HG03378 (cell line): ENCODE measurements at regions not wholly inside any gene's neighbourhood (a gene's known extent, or its start where the extent isn't known, plus 50 kb on each side); places are given as distances from the start of the nearest gene placed in this dataset.

Source experiments
- ATAC-seq: cut with Tn5 transposase; IDR thresholded peaks from one replicate; pipeline ENCODE4 v1.9.1; 2021; ENCODE audit warnings: mild to moderate bottlenecking, moderate library complexity; ENCODE audit not compliant: unreplicated experiment

GRCh38 chr2:219692521-219692920 lies 65.1 kb downstream of the SLC4A3 start:
- no peak for ATAC-seq

DNA sequence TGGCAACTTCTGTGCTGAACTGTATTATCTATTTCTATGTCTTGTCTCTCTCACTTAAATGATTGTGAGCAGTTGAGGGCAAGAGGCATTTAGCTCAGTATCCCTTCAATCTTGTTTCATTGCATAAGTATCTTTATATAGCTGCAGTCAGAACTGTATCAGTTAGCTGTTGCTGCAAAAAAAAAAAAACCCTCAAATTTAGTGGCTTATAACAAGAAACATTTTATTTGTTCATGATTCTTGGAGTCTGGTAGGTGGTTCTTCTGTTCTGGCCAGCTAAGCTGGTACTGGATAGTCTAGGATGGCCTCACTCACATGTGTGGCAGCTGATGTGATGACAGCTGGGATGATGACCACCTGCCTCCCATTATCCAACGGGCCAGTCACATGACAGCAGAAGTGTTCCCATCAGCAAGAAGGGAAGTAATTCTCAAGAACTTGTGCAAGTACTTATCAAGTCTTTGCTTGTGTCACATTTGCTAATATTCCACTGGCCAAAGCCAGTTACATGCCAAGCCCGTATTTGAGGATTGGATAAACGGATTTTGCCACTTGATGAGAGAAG lies 67.8 kb downstream of the SLC4A3 start:
- no peak for ATAC-seq

- no peak for ATAC-seq
Measured at GRCh38 chr2:219697811-219698747, 70.6 kb downstream of the SLC4A3 start.

GRCh38 chr2:219698748-219699439 lies 71.5 kb downstream of the SLC4A3 start:
- no peak for ATAC-seq

DNA sequence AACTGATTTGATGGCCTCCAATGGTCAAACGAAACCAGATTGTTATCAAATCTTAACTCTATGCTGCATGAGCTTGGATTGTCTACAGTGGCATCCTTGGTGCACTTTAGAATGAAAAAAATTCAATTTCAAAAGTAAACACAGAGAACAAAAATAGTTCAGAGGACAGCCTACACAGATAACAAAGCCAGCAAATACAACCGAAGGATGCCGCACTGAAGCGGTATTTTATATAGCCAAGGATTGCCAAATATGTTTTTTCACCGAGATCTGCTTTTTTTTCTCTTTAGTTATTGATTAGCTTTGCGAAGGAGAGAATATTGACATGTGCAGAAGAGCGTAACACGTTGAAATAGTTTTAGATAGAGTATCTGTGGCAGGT lies 72.0 kb downstream of the SLC4A3 start:
- no peak for ATAC-seq

DNA sequence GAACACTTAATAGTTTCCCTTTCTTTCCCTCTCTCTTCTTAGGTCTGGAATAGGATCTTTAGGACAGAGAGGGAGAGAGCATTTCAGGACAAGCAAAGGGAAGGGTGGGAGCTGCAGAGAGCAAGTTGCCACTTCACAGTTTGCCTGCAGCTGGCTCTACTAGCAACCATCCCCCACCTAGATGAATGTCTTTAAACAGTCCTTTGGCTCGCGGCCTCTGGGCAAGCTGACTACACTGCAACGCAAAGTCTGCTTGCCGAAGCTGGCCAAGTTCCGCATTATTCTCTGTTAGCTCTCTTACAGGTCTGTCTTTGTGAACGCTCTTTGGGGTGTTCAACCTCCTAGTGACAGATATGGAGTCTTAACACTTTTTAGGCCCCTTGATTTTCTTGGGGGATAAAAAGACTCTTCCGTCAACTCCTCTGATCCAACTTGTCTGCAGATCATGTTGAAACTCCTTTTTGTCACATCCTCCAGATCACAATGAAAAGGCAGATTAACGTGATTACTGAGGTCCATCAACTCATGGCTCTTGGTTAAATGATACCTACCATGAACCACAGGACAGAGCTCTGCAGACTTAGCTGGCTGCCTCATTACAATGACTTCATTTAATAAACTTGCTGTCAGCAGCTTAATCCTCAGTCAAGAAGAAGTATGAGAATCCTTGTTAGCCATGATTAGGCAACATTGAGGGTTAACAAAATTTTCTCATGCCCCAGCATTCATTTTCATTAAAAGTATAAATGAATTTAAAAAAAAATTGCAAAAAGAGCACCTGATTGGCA lies 74.6 kb downstream of the SLC4A3 start:
- ATAC-seq, result no peak

DNA sequence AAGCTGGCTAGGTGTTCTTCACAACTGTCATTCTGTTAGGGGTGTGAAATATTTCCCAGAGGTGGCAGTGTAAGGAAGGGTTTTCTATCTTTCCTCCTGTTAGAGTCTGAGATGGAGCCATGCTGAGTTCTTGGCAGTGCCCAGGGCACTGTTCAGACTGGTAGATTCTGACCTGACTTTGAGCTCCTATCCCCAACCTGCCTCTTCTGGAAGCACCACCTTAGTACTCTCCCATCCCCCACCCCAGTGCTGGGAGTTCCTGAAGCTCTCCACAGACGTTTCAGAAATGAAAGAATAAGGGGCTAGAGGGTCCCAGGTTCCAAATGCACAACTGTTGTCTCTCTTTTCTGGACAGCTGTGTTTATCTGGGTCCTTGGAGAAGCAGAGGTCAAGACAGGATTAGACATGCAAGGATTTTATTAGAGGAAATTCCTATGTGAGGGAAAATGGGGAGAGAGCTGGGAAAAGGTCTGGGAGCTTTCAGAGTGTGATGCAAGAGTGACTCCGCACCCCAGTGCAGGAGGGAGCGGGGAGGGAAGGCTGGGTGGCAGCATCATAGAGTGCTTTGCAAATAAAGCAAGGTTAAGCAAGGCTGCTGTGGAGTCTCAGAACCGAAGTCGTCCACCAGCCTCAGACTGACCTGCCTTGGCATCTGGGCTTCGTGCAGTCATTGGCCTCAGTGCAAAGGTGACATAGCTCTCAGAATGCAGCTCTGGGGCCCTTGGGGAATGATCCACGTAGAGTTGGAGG lies 75.5 kb downstream of the SLC4A3 start:
- ATAC-seq, result no peak

GRCh38 chr2:219704878-219705277 lies 77.4 kb downstream of the SLC4A3 start:
- no peak for ATAC-seq

DNA sequence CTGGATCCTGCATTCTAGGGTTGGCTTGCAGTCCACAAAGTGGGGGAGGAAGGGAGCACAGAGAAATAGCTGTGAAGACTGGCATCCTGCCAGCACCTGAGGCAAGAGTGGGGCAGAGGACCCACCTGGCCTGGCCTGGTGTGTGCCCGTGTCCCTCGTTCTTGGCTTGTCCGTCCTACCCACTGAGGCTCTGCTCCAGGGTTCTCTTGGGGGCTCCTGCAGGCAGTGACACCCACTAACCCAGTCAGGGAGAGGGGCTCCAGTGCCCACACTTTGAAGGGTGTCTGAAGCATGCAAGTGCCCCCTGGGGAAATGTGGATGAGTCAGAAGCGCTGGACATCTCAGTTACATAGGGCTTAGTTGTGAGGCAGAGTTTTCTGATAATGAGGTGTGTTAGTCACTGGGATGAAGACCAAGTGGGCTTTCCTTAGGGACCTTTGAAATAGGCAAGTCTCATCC lies 79.4 kb downstream of the SLC4A3 start:
- no peak for ATAC-seq

GRCh38 chr2:219707496-219708285 lies 80.3 kb downstream of the SLC4A3 start:
- ATAC-seq, result no peak

GRCh38 chr2:219709331-219709761 lies 81.9 kb downstream of the SLC4A3 start:
- ATAC-seq, result no peak

- ATAC-seq, result peak; percentile 50
Measured at GRCh38 chr2:219713110-219713509, 85.7 kb downstream of the SLC4A3 start.

DNA sequence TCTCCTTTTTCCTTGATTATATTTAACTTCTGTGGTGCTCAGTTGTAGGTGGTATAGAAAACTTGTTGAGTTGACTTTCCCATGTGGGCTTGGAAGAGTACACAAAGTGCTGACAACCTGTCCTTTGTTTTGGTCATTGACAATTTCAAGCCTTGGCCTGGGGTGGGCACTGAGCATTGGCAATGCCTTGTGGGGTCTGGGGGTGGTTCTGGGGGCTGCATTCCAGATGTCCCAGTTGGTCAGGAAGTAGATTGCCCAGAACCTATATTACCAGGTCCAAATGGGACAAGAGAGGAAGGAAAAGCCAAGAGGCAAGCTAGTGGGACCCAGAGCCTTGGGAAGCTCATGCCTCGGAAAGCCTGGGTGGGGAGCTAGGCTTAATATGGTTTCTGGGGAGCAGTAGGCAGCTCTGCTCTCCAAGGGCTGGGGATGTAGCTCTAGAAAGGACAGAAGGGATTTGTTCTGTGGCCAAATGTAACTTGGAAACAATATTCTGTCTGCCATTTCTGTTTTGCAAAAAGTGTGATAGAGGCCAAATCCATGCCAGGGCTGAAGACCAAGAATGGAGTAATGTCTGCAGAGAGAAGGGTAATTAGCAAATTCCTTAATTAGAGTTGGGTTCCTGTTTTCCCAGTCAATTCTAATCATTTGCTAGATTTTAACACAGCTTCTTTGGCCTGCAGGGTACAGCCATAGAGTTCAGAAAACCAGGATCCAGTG lies 87.4 kb downstream of the SLC4A3 start:
- ATAC-seq, result no peak

DNA sequence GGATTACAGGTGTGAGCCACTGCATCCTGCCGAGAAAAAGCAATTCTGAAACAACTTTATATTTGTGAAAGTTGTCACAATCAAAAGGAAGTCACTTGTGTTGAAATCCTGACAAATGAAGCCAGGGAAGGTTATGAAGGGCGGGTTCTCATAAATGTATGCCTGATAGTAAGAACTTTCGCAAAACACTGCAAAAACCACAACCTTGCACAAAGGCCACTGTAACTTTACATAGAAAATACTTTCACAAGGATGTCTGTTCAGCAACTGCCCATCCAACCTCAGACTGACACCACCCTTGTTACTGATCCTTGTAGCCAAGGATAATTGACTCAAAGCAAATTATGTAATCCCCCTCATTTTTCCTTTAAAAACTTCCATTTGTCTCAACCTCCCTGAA lies 90.6 kb downstream of the SLC4A3 start:
- ATAC-seq, result no peak

DNA sequence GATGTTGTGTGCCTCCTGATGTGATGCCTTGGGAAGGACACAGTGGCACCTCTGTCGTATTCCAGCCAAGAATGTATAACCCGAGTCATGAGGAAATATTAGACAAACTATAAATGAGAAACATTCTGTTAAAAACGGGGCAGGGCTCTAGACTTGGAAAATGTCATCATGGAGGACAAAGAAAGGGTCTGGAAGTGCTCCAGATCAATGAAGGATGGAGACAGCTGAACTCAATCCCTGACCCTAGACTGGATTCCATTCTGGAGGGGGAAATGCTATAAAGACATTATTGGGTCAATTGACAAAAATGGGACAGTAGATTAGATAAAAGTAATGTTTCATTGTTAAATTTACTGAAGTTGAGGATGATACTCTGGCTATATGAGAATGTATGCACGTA lies 92.1 kb downstream of the SLC4A3 start:
- no peak for ATAC-seq

- ATAC-seq, result no peak
Measured at GRCh38 chr2:219720956-219721355, 93.5 kb downstream of the SLC4A3 start.

GRCh38 chr2:219722276-219722879 lies 94.9 kb downstream of the SLC4A3 start:
- ATAC-seq, result no peak

GRCh38 chr2:219723311-219723710 lies 95.9 kb downstream of the SLC4A3 start:
- ATAC-seq, result no peak
